HepG2 (cell line): ENCODE measurements at regions not wholly inside any gene's neighbourhood (a gene's known extent, or its start where the extent isn't known, plus 50 kb on each side); places are given as distances from the start of the nearest gene placed in this dataset.

Experiments
- ATAC-seq: fragments of 200-7000 bp; cut with Tn5 transposase; 3 replicates; pipeline ENCODE4 v1.9.1; 2020; ENCODE audit warnings: mild to moderate bottlenecking, moderate library complexity
- BruUV-seq: library from RNA; stranded (reverse); fragments of 400-500 nt; replicated peaks from 2 replicates; lab custom pipeline; 2021; lab: Mats Ljungman, UMichigan
- CTCF ChIA-PET: fragments of 300-600 bp; formaldehyde crosslinking; extraction: SDS; loops from one replicate; lab custom pipeline; 2021; ENCODE audit warnings: low total read pairs, inconsistent platforms, low intra/inter-chr PET ratio; lab: Yijun Ruan, JAX
- POLR2A ChIA-PET: fragments of 350-600 bp; sonication (Branson Sonifier 250); formaldehyde crosslinking; loops from one replicate; lab custom pipeline; 2020; ENCODE audit warnings: antibody characterized with exemption, inconsistent platforms; lab: Yijun Ruan, JAX
- DNase-seq: peaks from one replicate; pipeline ENCODE4 v3.0.0-alpha.2; 2015; ENCODE audit warnings: low spot score
- FAIRE-seq: peaks from 3 replicates; lab custom pipeline; 2011; peaks lifted over from hg19 to GRCh38; lab: Jason Lieb, UNC
- H2AFZ ChIP-seq: one replicate; pipeline ENCODE4 v1.6.1; 2011; ENCODE audit warnings: low read length, inconsistent platforms
- H3K27ac ChIP-seq: fragments of 300-600 bp; 3 replicates; pipeline ENCODE4 v1.8.0; 2011; ENCODE audit warnings: mixed run types, mild to moderate bottlenecking, mixed read lengths, low read length, inconsistent platforms; ENCODE audit not compliant: insufficient read depth; ENCODE audit errors: extremely low read length
- H3K27me3 ChIP-seq, 2 experiments: fragments of 200-600 bp in 1 of 2; 2 replicates in 1 of 2; 3 replicates in 1 of 2; pipeline versions ENCODE4 v1.6.0 to v1.8.0; 2011; ENCODE audit warnings: low read length in 2 of 2, mild to moderate bottlenecking in 2 of 2, moderate library complexity in 2 of 2, inconsistent platforms in 1 of 2; ENCODE audit not compliant: insufficient read depth in 2 of 2, control insufficient read depth in 1 of 2
- H3K36me3 ChIP-seq, 2 experiments: fragments of 200-600 bp in 1 of 2; replicated peaks in 1 of 2; 2 replicates in 1 of 2; 3 replicates in 1 of 2; pipeline versions ENCODE4 v1.5.1 to v1.8.0; 2011; ENCODE audit warnings: low read length in 2 of 2, inconsistent platforms in 1 of 2; ENCODE audit not compliant: insufficient read depth in 2 of 2, control insufficient read depth in 1 of 2
- H3K4me1 ChIP-seq: 2 replicates; pipeline ENCODE4 v1.5.1; 2012; ENCODE audit warnings: low read length, inconsistent platforms; ENCODE audit not compliant: insufficient read depth
- H3K4me2 ChIP-seq: 2 replicates; pipeline ENCODE4 v1.6.0; 2011; ENCODE audit warnings: low read depth, low read length, inconsistent platforms
- H3K4me3 ChIP-seq, 3 experiments: fragments of 200-600 bp in 1 of 3; sonication (generic), shearing (Covaris generic) in 1 of 3; replicated peaks in 1 of 3; 2 replicates each; pipeline ENCODE4 v1.5.1; 2011 to 2016; ENCODE audit warnings: low read length in 3 of 3, inconsistent platforms in 2 of 3, low read depth in 2 of 3, mild to moderate bottlenecking in 2 of 3, control low read depth in 1 of 3, mixed read lengths in 1 of 3; ENCODE audit not compliant: insufficient read depth in 1 of 3
- H3K79me2 ChIP-seq: one replicate; pipeline ENCODE4 v1.6.1; 2011; ENCODE audit warnings: low read length, inconsistent platforms; ENCODE audit not compliant: insufficient read depth
- H3K9ac ChIP-seq: 2 replicates; pipeline ENCODE4 v1.6.0; 2011; ENCODE audit warnings: mild to moderate bottlenecking, low read depth, low read length, inconsistent platforms; ENCODE audit not compliant: insufficient read depth
- H3K9me3 ChIP-seq: 2 replicates; pipeline ENCODE4 v1.5.1; 2012; ENCODE audit warnings: mild to moderate bottlenecking, low read length
- H4K20me1 ChIP-seq: 2 replicates; pipeline ENCODE4 v1.6.0; 2011; ENCODE audit warnings: inconsistent platforms, mild to moderate bottlenecking, low read length, moderate library complexity; ENCODE audit not compliant: insufficient read depth
- ATF1 ChIP-seq: IDR thresholded peaks from 2 replicates; pipeline ENCODE4 v1.6.1; 2016; ENCODE audit warnings: mild to moderate bottlenecking, control low read depth
- EED ChIP-seq: sonication (generic); formaldehyde crosslinking; IDR thresholded peaks from 2 replicates; pipeline ENCODE4 v1.5.0; 2020; ENCODE audit warnings: mild to moderate bottlenecking, missing genetic modification reagents
- ETV5 ChIP-seq: IDR thresholded peaks from 2 replicates; pipeline ENCODE4 v1.6.1; 2018; ENCODE audit warnings: missing biosample characterization, missing genetic modification reagents, inconsistent platforms, borderline replicate concordance
- GFI1 ChIP-seq: sonication (generic); formaldehyde crosslinking; IDR thresholded peaks from 2 replicates; pipeline ENCODE4 v1.5.0; 2020; ENCODE audit warnings: missing genetic modification reagents, mild to moderate bottlenecking, borderline replicate concordance
- MED13 ChIP-seq: sonication (generic); formaldehyde crosslinking; IDR thresholded peaks from 2 replicates; pipeline ENCODE4 v1.5.0; 2020; ENCODE audit warnings: missing genetic modification reagents
- MIER3 ChIP-seq: IDR thresholded peaks from 2 replicates; pipeline ENCODE4 v1.6.1; 2016; ENCODE audit warnings: missing compliant biosample characterization, borderline replicate concordance
- SRSF9 ChIP-seq: fragments of 200-400 bp; formaldehyde crosslinking; IDR thresholded peaks from 2 replicates; pipeline ENCODE4 v1.6.1; 2018; ENCODE audit warnings: borderline replicate concordance, mild to moderate bottlenecking, low read depth, low read length; ENCODE audit not compliant: insufficient read depth, poor library complexity, severe bottlenecking
- TFDP2 ChIP-seq: sonication (generic); formaldehyde crosslinking; IDR thresholded peaks from 2 replicates; pipeline ENCODE4 v1.4.0; 2020; ENCODE audit warnings: missing genetic modification reagents
- XRCC5 ChIP-seq: fragments of 200-400 bp; formaldehyde crosslinking; optimal IDR thresholded peaks from 2 replicates; pipeline ENCODE3; 2017; ENCODE audit warnings: mild to moderate bottlenecking, low read length
- YEATS2 ChIP-seq: sonication (generic); formaldehyde crosslinking; IDR thresholded peaks from 2 replicates; pipeline ENCODE4 v1.4.0; 2020; ENCODE audit warnings: missing genetic modification reagents, borderline replicate concordance
- ZNF318 ChIP-seq: sonication (generic); formaldehyde crosslinking; IDR thresholded peaks from 2 replicates; pipeline ENCODE4 v1.4.0; 2020; ENCODE audit warnings: mild to moderate bottlenecking, missing genetic modification reagents
- ZNF432 ChIP-seq: sonication (generic); formaldehyde crosslinking; IDR thresholded peaks from 2 replicates; pipeline ENCODE4 v1.5.0; 2020; ENCODE audit warnings: missing genetic modification reagents, mild to moderate bottlenecking, borderline replicate concordance
- WGBS: methylation state at CpG from one replicate; pipeline ENCODE4 v1.1.6; 2017; ENCODE audit warnings: low lambda C conversion rate; 5-methylcytosine and 5-hydroxymethylcytosine counted together
- in situ Hi-C: cut with HindIII; loops from 2 replicates; pipeline ENCODE4 v1.10.0; 2017; ENCODE audit warnings: low pct_unique_long_range_greater_than_20kb; ENCODE audit not compliant: extremely low pct_ligation_motif_present
- intact Hi-C: fragments of 100-400 bp; cut with micrococcal nuclease; formaldehyde crosslinking; loops from one replicate; pipeline ENCODE4 v1.10.0; 2022; ENCODE audit not compliant: unreplicated experiment

- no peak for ATAC-seq
- Histone ChIP-seq H3K79me2 (no peaks in the 10 kb centered on the region), H2AFZ (no peak overlapping the region), H3K27me3 (peaks cover 0 to 2% of the 10 kb centered on the region in 2 experiments; a peak in 1 of 5 replicates), H3K27ac (no peak overlapping the region), H3K9ac (no peak overlapping the region), H3K4me3 (no peak overlapping the region), H3K4me2 (no peak overlapping the region), H4K20me1 (no peaks in the 10 kb centered on the region), H3K9me3 (no peaks in the 10 kb centered on the region), H3K4me1 (no peaks in the 10 kb centered on the region), H3K36me3 (no peaks in the 10 kb centered on the region)
- DNase-seq = no peak
- intact Hi-C loops = no loop called here
- TF ChIP-seq ETV5 (CRISPR knock-in tag) = no peak
- TF ChIP-seq SRSF9 = no peak
- no peak for TF ChIP-seq MIER3 (CRISPR knock-in tag)
- TF ChIP-seq TFDP2 (CRISPR knock-in tag) = no peak
- no peak for TF ChIP-seq GFI1 (CRISPR knock-in tag)
- no peak for TF ChIP-seq MED13 (CRISPR knock-in tag)
- TF ChIP-seq ZNF318 = no peak
- no peak for TF ChIP-seq ZNF432 (CRISPR knock-in tag)
- TF ChIP-seq YEATS2 (CRISPR knock-in tag) = no peak
- TF ChIP-seq EED (CRISPR knock-in tag) = no peak
- TF ChIP-seq ATF1 (CRISPR knock-in tag) = no peak
- no peak for TF ChIP-seq XRCC5
- in situ Hi-C loops = no loop called here
- 2% methylated on average over 2 of the region's 2 CpGs for WGBS
- BruUV-seq = no TSS peak
- CTCF ChIA-PET = no interaction called here
- POLR2A ChIA-PET = no interaction called here
- no peak for FAIRE-seq
These were observed 151.5 kb upstream of the CELF4 start for GRCh38 chr18:37717098-37717497.
